ENCODE measurements at regions not wholly inside any gene's neighbourhood (a gene's known extent, or its start where the extent isn't known, plus 50 kb on each side); places are given as distances from the start of the nearest gene placed in this dataset.

GRCh38 chr9:109830545-109830944 is 50.5 kb downstream of the PALM2AKAP2 start:
- in situ Hi-C loops (cut with MboI; ENCODE audit: low sequenced_read_pairs): no loop called here

GRCh38 chr9:109831998-109832658 is 52.1 kb downstream of the PALM2AKAP2 start:
- in situ Hi-C loops (cut with MboI; ENCODE audit: low sequenced_read_pairs): no loop called here

GRCh38 chr9:109834855-109835254 is 54.9 kb downstream of the PALM2AKAP2 start:
- in situ Hi-C loops (cut with MboI; ENCODE audit: low sequenced_read_pairs): no loop called here

- in situ Hi-C loops (cut with MboI; ENCODE audit: low sequenced_read_pairs): no loop called here
Measured at GRCh38 chr9:109843641-109844040, 63.6 kb downstream of the PALM2AKAP2 start.

- in situ Hi-C loops (cut with MboI; ENCODE audit: low sequenced_read_pairs): no loop called here
Measured at GRCh38 chr9:109845226-109845625, 65.2 kb downstream of the PALM2AKAP2 start.

- in situ Hi-C loops (cut with MboI; ENCODE audit: low sequenced_read_pairs): no loop called here
Measured at GRCh38 chr9:109846776-109847175, 66.8 kb downstream of the PALM2AKAP2 start.

GRCh38 chr9:109852556-109852955 is 72.6 kb downstream of the PALM2AKAP2 start:
- in situ Hi-C loops (cut with MboI; ENCODE audit: low sequenced_read_pairs): no loop called here

GRCh38 chr9:109855540-109855939 is 75.5 kb downstream of the PALM2AKAP2 start:
- in situ Hi-C loops (cut with MboI; ENCODE audit: low sequenced_read_pairs): no loop called here

GRCh38 chr9:109856785-109857184 is 76.8 kb downstream of the PALM2AKAP2 start:
- in situ Hi-C loops (cut with MboI; ENCODE audit: low sequenced_read_pairs): no loop called here

- in situ Hi-C loops (cut with MboI; ENCODE audit: low sequenced_read_pairs): no loop called here
Measured at GRCh38 chr9:109857336-109857735, 77.3 kb downstream of the PALM2AKAP2 start.

GRCh38 chr9:109859447-109859846 is 79.4 kb downstream of the PALM2AKAP2 start:
- in situ Hi-C loops (cut with MboI; ENCODE audit: low sequenced_read_pairs): no loop called here

- in situ Hi-C loops (cut with MboI; ENCODE audit: low sequenced_read_pairs): no loop called here
Measured at GRCh38 chr9:109860521-109860920, 80.5 kb downstream of the PALM2AKAP2 start.

GRCh38 chr9:109861499-109861898 is 81.5 kb downstream of the PALM2AKAP2 start:
- in situ Hi-C loops (cut with MboI; ENCODE audit: low sequenced_read_pairs): no loop called here

- in situ Hi-C loops (cut with MboI; ENCODE audit: low sequenced_read_pairs): no loop called here
Measured at GRCh38 chr9:109861918-109862317, 81.9 kb downstream of the PALM2AKAP2 start.

- in situ Hi-C loops (cut with MboI; ENCODE audit: low sequenced_read_pairs): no loop called here
Measured at GRCh38 chr9:109862452-109862851, 82.5 kb downstream of the PALM2AKAP2 start.

GRCh38 chr9:109863961-109864360 is 84.0 kb downstream of the PALM2AKAP2 start:
- in situ Hi-C loops (cut with MboI; ENCODE audit: low sequenced_read_pairs): no loop called here

- in situ Hi-C loops (cut with MboI; ENCODE audit: low sequenced_read_pairs): no loop called here
Measured at GRCh38 chr9:109865521-109865920, 85.5 kb downstream of the PALM2AKAP2 start.

GRCh38 chr9:109868207-109868606 is 88.2 kb downstream of the PALM2AKAP2 start:
- in situ Hi-C loops (cut with MboI; ENCODE audit: low sequenced_read_pairs): no loop called here

GRCh38 chr9:109868722-109869121 is 88.7 kb downstream of the PALM2AKAP2 start:
- in situ Hi-C loops (cut with MboI; ENCODE audit: low sequenced_read_pairs): no loop called here

GRCh38 chr9:109870365-109870764 is 90.4 kb downstream of the PALM2AKAP2 start:
- in situ Hi-C loops (cut with MboI; ENCODE audit: low sequenced_read_pairs): no loop called here

- in situ Hi-C loops (cut with MboI; ENCODE audit: low sequenced_read_pairs): no loop called here
Measured at GRCh38 chr9:109872901-109873300, 92.9 kb downstream of the PALM2AKAP2 start.

GRCh38 chr9:109875495-109876129 is 95.6 kb downstream of the PALM2AKAP2 start:
- in situ Hi-C loops (cut with MboI; ENCODE audit: low sequenced_read_pairs): no loop called here
